Kidney epithelial cell (primary cell): ENCODE measurements at regions not wholly inside any gene's neighbourhood (a gene's known extent, or its start where the extent isn't known, plus 50 kb on each side); places are given as distances from the start of the nearest gene placed in this dataset.

Experiments
- DNase-seq: peaks from one replicate; pipeline ENCODE4 v3.0.0-alpha.2; 2010; ENCODE audit warnings: low read depth
- H3K27me3 ChIP-seq: 2 replicates; pipeline ENCODE4 v1.6.0; 2011; ENCODE audit warnings: low read length; ENCODE audit not compliant: control insufficient read depth, insufficient read depth
- H3K36me3 ChIP-seq: 2 replicates; pipeline ENCODE4 v1.5.1; 2011; ENCODE audit warnings: low read length; ENCODE audit not compliant: control insufficient read depth, insufficient read depth
- H3K4me3 ChIP-seq: 2 replicates; pipeline ENCODE4 v1.5.1; 2011; ENCODE audit warnings: low read depth, mild to moderate bottlenecking, control low read depth, low read length
- TF ChIP-seq, protein P1 (sequence below): IDR thresholded peaks from 2 replicates; pipeline ENCODE4 v1.5.1; 2011; ENCODE audit warnings: mild to moderate bottlenecking, moderate library complexity, low read length, control low read depth, inconsistent platforms; ENCODE audit not compliant: insufficient read depth, poor library complexity, severe bottlenecking

- Histone ChIP-seq H3K27me3 (no peaks in the 10 kb centered on the region), H3K4me3 (no peak overlapping the region), H3K36me3 (no peaks in the 10 kb centered on the region)
- DNase-seq: no peak
- TF ChIP-seq, protein P1, sequence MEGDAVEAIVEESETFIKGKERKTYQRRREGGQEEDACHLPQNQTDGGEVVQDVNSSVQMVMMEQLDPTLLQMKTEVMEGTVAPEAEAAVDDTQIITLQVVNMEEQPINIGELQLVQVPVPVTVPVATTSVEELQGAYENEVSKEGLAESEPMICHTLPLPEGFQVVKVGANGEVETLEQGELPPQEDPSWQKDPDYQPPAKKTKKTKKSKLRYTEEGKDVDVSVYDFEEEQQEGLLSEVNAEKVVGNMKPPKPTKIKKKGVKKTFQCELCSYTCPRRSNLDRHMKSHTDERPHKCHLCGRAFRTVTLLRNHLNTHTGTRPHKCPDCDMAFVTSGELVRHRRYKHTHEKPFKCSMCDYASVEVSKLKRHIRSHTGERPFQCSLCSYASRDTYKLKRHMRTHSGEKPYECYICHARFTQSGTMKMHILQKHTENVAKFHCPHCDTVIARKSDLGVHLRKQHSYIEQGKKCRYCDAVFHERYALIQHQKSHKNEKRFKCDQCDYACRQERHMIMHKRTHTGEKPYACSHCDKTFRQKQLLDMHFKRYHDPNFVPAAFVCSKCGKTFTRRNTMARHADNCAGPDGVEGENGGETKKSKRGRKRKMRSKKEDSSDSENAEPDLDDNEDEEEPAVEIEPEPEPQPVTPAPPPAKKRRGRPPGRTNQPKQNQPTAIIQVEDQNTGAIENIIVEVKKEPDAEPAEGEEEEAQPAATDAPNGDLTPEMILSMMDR: no peak
These were observed 108.0 kb upstream of the LEF1 start for GRCh38 chr4:108276690-108277089.

GRCh38 chr4:108272986-108273385, 104.3 kb upstream of the LEF1 start:
- Histone ChIP-seq H3K27me3 (no peaks in the 10 kb centered on the region), H3K4me3 (no peak overlapping the region), H3K36me3 (no peaks in the 10 kb centered on the region)
- no peak for DNase-seq
- TF ChIP-seq, protein P1: no peak

- Histone ChIP-seq H3K4me3 (no peak overlapping the region), H3K27me3 (no peaks in the 10 kb centered on the region), H3K36me3 (no peaks in the 10 kb centered on the region)
- DNase-seq: peak; percentile 77
- TF ChIP-seq, protein P1: no peak
These were observed 103.8 kb upstream of the LEF1 start for GRCh38 chr4:108272561-108272960.

DNA sequence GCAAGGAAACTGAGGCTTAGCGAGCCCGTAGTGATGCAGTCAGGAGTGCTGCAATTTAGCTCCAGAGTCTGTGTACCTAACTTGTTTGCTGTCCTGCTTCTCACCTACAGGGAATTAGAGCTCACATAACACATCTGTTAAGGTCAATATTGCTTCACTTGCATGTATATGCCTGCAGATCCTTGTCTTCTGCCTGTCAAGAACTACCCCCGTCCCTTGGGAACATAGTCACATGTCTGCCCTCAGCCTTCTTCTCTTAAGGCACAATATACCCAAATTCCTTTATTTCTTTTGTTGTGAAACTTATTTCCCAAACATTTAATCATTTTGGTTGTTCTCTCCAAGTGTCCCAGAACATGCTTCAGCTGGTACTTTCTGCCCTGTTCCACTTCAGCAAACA, 103.3 kb upstream of the LEF1 start:
- Histone ChIP-seq H3K27me3 (no peaks in the 10 kb centered on the region), H3K4me3 (no peak overlapping the region), H3K36me3 (no peaks in the 10 kb centered on the region)
- TF ChIP-seq, protein P1: no peak
- DNase-seq: no peak

DNA sequence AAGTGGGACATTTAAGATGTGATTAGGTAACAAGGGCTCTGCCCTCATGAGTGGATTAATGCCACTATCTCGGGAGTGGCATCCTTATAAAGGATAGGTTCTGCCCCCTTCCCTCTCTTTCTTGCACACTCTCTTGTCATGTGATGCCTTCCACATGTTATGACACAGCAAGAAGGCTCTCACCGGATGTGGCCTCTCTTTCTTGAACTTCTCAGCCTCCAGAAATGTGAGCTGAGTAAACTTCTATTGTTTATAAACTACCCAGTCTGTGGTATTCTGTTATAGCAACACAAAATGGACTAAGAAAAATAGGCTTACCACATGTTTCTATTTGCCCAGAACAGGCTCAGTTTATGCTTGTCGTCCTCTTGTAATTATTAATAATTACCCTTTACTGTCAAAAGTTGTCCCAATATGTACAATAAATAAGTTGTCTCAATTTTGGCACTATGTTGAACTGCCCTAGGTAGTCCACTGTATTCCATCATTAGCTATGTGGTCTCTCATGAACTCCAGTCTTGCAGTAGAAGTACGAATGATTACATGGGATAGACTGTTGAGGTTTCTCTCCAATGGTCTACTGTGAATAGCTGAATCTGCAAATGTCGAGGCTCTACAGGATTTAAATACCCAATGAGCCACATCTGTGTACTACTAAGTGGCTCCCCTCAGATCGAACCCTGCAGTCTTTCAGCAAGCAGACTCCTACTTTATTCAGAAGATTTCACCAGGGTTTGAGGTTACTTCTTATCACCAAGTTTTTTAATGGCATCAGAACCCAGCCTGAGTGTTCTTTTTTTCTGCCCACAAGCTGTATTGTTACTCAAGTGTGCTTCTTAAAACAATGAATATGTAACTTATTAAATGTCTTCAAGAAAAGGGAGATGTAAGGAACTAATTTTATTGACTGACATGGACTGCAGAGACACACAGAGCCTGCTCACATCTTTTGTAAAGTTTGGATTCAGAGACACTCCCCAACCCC, 102.0 kb upstream of the LEF1 start:
- peak; percentile 65 for DNase-seq
- no peaks in the 10 kb centered on the region for H3K27me3 ChIP-seq
- H3K36me3 ChIP-seq: no peaks in the 10 kb centered on the region
- no peak overlapping the region for H3K4me3 ChIP-seq
- TF ChIP-seq, protein P1: no peak
